ENCODE measurements at regions not wholly inside any gene's neighbourhood (a gene's known extent, or its start where the extent isn't known, plus 50 kb on each side); places are given as distances from the start of the nearest gene placed in this dataset.

DNA sequence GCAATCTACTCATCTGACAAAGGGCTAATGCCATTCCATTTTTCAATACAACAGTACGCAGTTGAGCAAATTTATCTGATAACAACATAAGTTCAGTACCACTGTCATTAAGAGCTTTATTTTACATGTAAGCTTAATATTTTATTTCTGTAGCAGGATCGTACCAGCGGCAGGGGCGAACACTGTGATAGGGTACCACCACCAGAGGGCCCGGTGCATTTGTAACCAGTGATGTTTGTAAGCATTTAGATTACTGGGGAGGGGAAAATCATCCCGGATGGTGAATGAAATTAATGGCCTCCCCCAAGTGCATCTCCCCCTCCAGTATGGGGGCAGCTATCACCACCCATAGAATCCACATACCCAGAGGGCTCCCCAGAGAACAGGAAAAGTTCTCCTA is 179.0 kb downstream of the ADGRA3 start:
- Histone ChIP-seq H3K4me2 (ENCODE audit: low read length) (no peak overlapping the region), H3K4me1 (ENCODE audit: control insufficient read depth, low read length) (no peaks in the 10 kb centered on the region)
- TF ChIP-seq, protein P1, sequence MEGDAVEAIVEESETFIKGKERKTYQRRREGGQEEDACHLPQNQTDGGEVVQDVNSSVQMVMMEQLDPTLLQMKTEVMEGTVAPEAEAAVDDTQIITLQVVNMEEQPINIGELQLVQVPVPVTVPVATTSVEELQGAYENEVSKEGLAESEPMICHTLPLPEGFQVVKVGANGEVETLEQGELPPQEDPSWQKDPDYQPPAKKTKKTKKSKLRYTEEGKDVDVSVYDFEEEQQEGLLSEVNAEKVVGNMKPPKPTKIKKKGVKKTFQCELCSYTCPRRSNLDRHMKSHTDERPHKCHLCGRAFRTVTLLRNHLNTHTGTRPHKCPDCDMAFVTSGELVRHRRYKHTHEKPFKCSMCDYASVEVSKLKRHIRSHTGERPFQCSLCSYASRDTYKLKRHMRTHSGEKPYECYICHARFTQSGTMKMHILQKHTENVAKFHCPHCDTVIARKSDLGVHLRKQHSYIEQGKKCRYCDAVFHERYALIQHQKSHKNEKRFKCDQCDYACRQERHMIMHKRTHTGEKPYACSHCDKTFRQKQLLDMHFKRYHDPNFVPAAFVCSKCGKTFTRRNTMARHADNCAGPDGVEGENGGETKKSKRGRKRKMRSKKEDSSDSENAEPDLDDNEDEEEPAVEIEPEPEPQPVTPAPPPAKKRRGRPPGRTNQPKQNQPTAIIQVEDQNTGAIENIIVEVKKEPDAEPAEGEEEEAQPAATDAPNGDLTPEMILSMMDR (IDR thresholded peaks at IDR 0.05; ENCODE audit: low read depth, low read length, poor library complexity, severe bottlenecking) = no peak
- no peak for TF ChIP-seq EZH2phosphoT487 (IDR thresholded peaks at IDR 0.05; ENCODE audit: borderline replicate concordance, low read length)

DNA sequence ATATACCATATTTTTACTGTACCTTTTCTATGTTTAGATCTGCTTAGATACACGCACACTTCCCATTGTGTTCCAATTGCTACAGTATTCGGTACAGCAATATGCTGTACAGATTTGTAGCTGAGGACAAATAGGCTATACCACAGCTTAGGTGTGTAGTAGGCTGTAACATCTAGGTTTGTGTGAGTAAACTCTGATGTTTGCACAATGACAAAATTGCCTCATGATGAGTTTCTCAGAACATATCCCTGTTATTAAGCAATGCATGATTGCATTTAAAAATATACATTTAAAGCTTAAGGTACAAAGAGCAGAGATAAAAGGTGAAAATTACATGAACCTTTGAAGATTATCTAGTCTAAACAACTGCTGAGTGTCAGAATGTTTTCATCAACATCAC is 181.7 kb downstream of the ADGRA3 start:
- H3K27ac ChIP-seq (ENCODE audit: low read depth, low read length) = no peak overlapping the region
- H3K4me1 ChIP-seq (ENCODE audit: control insufficient read depth, low read length) = no peaks in the 10 kb centered on the region
- peaks cover 4% of the 10 kb centered on the region; the same call in 1 of the 2 replicates for H3K9me3 ChIP-seq (ENCODE audit: control insufficient read depth, insufficient read depth, low read length)
- H3K27me3 ChIP-seq (ENCODE audit: control insufficient read depth, low read length) = no peaks in the 10 kb centered on the region
- H3K79me2 ChIP-seq (ENCODE audit: control insufficient read depth, low read length) = no peaks in the 10 kb centered on the region
- no peaks in the 10 kb centered on the region for H3F3A ChIP-seq (ENCODE audit: control insufficient read depth, insufficient read depth)
- H4K20me1 ChIP-seq (ENCODE audit: control insufficient read depth, insufficient read depth, low read depth, low read length) = no peaks in the 10 kb centered on the region
- H3K36me3 ChIP-seq (ENCODE audit: control insufficient read depth, low read length) = no peaks in the 10 kb centered on the region
- H3K9me2 ChIP-seq (replicated peaks; ENCODE audit: control insufficient read depth, low read length) = no peaks in the 10 kb centered on the region
- TF ChIP-seq, protein P1 (IDR thresholded peaks at IDR 0.05; ENCODE audit: low read depth, low read length, poor library complexity, severe bottlenecking) = no peak
- no peak for TF ChIP-seq EZH2phosphoT487 (IDR thresholded peaks at IDR 0.05; ENCODE audit: borderline replicate concordance, low read length)
- no peak overlapping the region for H3K4me3 ChIP-seq (ENCODE audit: low read length)
- no peak overlapping the region for H3K4me2 ChIP-seq (ENCODE audit: low read length)

More for the DNA sequence above, 179.0 kb downstream of the ADGRA3 start:
- no peak overlapping the region for H3K4me3 ChIP-seq (ENCODE audit: low read length)
- H3K9me2 ChIP-seq (replicated peaks; ENCODE audit: control insufficient read depth, low read length) = no peaks in the 10 kb centered on the region
- no peaks in the 10 kb centered on the region for H3F3A ChIP-seq (ENCODE audit: control insufficient read depth, insufficient read depth)
- peaks cover 4% of the 10 kb centered on the region; the same call in 1 of the 2 replicates for H3K9me3 ChIP-seq (ENCODE audit: control insufficient read depth, insufficient read depth, low read length)
- H3K79me2 ChIP-seq (ENCODE audit: control insufficient read depth, low read length) = no peaks in the 10 kb centered on the region
- H4K20me1 ChIP-seq (ENCODE audit: control insufficient read depth, insufficient read depth, low read depth, low read length) = no peaks in the 10 kb centered on the region
- no peak overlapping the region for H3K27ac ChIP-seq (ENCODE audit: low read depth, low read length)
- H3K36me3 ChIP-seq (ENCODE audit: control insufficient read depth, low read length) = no peaks in the 10 kb centered on the region
- no peaks in the 10 kb centered on the region for H3K27me3 ChIP-seq (ENCODE audit: control insufficient read depth, low read length)

DNA sequence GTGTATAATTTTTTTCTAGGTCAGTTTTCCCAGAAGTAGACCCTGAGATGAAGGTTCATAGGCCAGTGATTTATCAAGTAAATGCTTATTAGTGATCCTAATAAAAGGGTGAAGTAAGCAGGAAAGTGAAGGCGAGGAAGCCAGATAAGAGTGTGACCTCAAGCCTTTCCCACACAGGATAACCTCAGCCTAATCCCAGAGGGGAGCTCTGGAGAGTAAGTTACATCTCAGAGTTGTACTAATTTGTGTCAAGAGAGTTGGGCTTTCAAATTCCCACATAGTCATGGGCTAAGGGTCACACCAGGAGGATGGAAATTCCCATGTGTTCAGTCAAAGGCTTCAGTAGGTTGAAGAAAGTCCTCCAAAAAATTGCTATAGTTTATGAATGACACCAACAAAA is 191.4 kb downstream of the ADGRA3 start:
- H3K9me3 ChIP-seq (ENCODE audit: control insufficient read depth, insufficient read depth, low read length) = no peaks in the 10 kb centered on the region
- H3K27me3 ChIP-seq (ENCODE audit: control insufficient read depth, low read length) = no peaks in the 10 kb centered on the region
- H3K4me3 ChIP-seq (ENCODE audit: low read length) = no peak overlapping the region
- H3K4me1 ChIP-seq (ENCODE audit: control insufficient read depth, low read length) = no peaks in the 10 kb centered on the region
- H3K4me2 ChIP-seq (ENCODE audit: low read length) = no peak overlapping the region
- H3K27ac ChIP-seq (ENCODE audit: low read depth, low read length) = no peak overlapping the region
- TF ChIP-seq EZH2phosphoT487 (IDR thresholded peaks at IDR 0.05; ENCODE audit: borderline replicate concordance, low read length) = no peak
- TF ChIP-seq, protein P1 (IDR thresholded peaks at IDR 0.05; ENCODE audit: low read depth, low read length, poor library complexity, severe bottlenecking) = no peak
- no peaks in the 10 kb centered on the region for H4K20me1 ChIP-seq (ENCODE audit: control insufficient read depth, insufficient read depth, low read depth, low read length)
- no peaks in the 10 kb centered on the region for H3K79me2 ChIP-seq (ENCODE audit: control insufficient read depth, low read length)
- H3F3A ChIP-seq (ENCODE audit: control insufficient read depth, insufficient read depth) = no peaks in the 10 kb centered on the region
- no peaks in the 10 kb centered on the region for H3K9me2 ChIP-seq (replicated peaks; ENCODE audit: control insufficient read depth, low read length)
- no peaks in the 10 kb centered on the region for H3K36me3 ChIP-seq (ENCODE audit: control insufficient read depth, low read length)
